Ishikawa (cell line): ENCODE measurements at regions not wholly inside any gene's neighbourhood (a gene's known extent, or its start where the extent isn't known, plus 50 kb on each side); places are given as distances from the start of the nearest gene placed in this dataset.

ENCODE experiments used
- CEBPB ChIP-seq: IDR thresholded peaks from 2 replicates; pipeline ENCODE4 v1.6.1; 2012
- CREB1 ChIP-seq: IDR thresholded peaks from 2 replicates; pipeline ENCODE4 v1.6.1; 2012; ENCODE audit warnings: low read depth
- EGR1 ChIP-seq: IDR thresholded peaks from 2 replicates; pipeline ENCODE4 v1.6.1; 2012
- EP300 ChIP-seq: IDR thresholded peaks from 2 replicates; pipeline ENCODE4 v1.6.1; 2012; ENCODE audit warnings: borderline replicate concordance
- FOXM1 ChIP-seq: IDR thresholded peaks from 2 replicates; pipeline ENCODE4 v1.6.1; 2012; ENCODE audit warnings: low read depth, borderline replicate concordance
- NFIC ChIP-seq: IDR thresholded peaks from 2 replicates; pipeline ENCODE4 v1.6.1; 2012
- RAD21 ChIP-seq: IDR thresholded peaks from 2 replicates; pipeline ENCODE4 v1.6.1; 2012; ENCODE audit warnings: low read depth
- TAF1 ChIP-seq: IDR thresholded peaks from 2 replicates; pipeline ENCODE4 v1.6.1; 2012; ENCODE audit warnings: low read depth, mild to moderate bottlenecking
- TCF12 ChIP-seq: IDR thresholded peaks from 2 replicates; pipeline ENCODE4 v1.6.1; 2012; ENCODE audit warnings: low read depth
- TEAD4 ChIP-seq: IDR thresholded peaks from 2 replicates; pipeline ENCODE4 v1.6.1; 2012
- YY1 ChIP-seq: IDR thresholded peaks from 2 replicates; pipeline ENCODE4 v1.6.1; 2012; ENCODE audit warnings: low read depth
- ZBTB7A ChIP-seq: IDR thresholded peaks from 2 replicates; pipeline ENCODE4 v1.6.1; 2012; ENCODE audit warnings: low read depth
- TF ChIP-seq, protein P1 (sequence below): IDR thresholded peaks from 2 replicates; pipeline ENCODE4 v1.6.1; 2012
- TF ChIP-seq, protein P2 (sequence below): IDR thresholded peaks from 2 replicates; pipeline ENCODE4 v1.6.1; 2012; ENCODE audit warnings: low read depth, mild to moderate bottlenecking
- TF ChIP-seq, protein P3 (sequence below): IDR thresholded peaks from 2 replicates; pipeline ENCODE4 v1.6.1; 2012

- TF ChIP-seq TEAD4 (no peak), EP300 (no peak), CEBPB (no peak), YY1 (no peak), FOXM1 (no peak)
These were observed 542.7 kb upstream of the ADAMTS9 start for GRCh38 chr3:65230261-65231139.

- no peak for TF ChIP-seq RAD21
- no peak for TF ChIP-seq NFIC
- TF ChIP-seq, protein P1, sequence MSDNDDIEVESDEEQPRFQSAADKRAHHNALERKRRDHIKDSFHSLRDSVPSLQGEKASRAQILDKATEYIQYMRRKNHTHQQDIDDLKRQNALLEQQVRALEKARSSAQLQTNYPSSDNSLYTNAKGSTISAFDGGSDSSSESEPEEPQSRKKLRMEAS, result no peak
- no peak for TF ChIP-seq CEBPB
- TF ChIP-seq ZBTB7A, result no peak
These were observed 538.5 kb upstream of the ADAMTS9 start for GRCh38 chr3:65226287-65226686.

GRCh38 chr3:65210026-65210814 is 522.4 kb upstream of the ADAMTS9 start:
- no peak for TF ChIP-seq CREB1
- TF ChIP-seq TAF1, result no peak

- TF ChIP-seq NFIC, result no peak
- no peak for TF ChIP-seq EGR1
- TF ChIP-seq TAF1, result no peak
- no peak for TF ChIP-seq YY1
- no peak for TF ChIP-seq TEAD4
- TF ChIP-seq TCF12, result no peak
- no peak for TF ChIP-seq CEBPB
- TF ChIP-seq RAD21, result no peak
- TF ChIP-seq, protein P1, result no peak
- TF ChIP-seq, protein P2, sequence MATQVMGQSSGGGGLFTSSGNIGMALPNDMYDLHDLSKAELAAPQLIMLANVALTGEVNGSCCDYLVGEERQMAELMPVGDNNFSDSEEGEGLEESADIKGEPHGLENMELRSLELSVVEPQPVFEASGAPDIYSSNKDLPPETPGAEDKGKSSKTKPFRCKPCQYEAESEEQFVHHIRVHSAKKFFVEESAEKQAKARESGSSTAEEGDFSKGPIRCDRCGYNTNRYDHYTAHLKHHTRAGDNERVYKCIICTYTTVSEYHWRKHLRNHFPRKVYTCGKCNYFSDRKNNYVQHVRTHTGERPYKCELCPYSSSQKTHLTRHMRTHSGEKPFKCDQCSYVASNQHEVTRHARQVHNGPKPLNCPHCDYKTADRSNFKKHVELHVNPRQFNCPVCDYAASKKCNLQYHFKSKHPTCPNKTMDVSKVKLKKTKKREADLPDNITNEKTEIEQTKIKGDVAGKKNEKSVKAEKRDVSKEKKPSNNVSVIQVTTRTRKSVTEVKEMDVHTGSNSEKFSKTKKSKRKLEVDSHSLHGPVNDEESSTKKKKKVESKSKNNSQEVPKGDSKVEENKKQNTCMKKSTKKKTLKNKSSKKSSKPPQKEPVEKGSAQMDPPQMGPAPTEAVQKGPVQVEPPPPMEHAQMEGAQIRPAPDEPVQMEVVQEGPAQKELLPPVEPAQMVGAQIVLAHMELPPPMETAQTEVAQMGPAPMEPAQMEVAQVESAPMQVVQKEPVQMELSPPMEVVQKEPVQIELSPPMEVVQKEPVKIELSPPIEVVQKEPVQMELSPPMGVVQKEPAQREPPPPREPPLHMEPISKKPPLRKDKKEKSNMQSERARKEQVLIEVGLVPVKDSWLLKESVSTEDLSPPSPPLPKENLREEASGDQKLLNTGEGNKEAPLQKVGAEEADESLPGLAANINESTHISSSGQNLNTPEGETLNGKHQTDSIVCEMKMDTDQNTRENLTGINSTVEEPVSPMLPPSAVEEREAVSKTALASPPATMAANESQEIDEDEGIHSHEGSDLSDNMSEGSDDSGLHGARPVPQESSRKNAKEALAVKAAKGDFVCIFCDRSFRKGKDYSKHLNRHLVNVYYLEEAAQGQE, result no peak
- TF ChIP-seq FOXM1, result no peak
- no peak for TF ChIP-seq ZBTB7A
- TF ChIP-seq CREB1, result no peak
These were observed 514.6 kb upstream of the ADAMTS9 start for GRCh38 chr3:65202395-65202794.

DNA sequence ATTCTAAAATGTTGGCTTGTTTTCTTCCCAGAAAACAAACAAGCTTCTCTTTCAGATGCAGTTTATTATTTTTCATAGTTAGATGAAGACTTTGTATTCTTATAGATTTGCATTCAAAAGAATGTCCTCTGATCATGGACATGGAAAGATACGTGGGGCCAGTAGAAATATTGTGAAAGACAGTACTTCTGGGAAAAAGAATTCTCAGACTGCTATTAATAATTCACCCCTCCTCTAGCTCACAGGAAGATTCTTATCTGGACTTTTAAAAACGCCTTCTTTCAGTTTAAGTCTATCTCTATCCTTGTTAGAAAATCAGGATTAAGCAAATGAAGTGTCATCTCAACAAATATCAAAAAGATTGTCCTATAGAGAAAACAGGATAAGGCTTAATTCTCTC is 514.1 kb upstream of the ADAMTS9 start:
- TF ChIP-seq TCF12 (no peak), CREB1 (no peak), EP300 (no peak), EGR1 (no peak), CEBPB (no peak), NFIC (no peak), ZBTB7A (no peak)
- TF ChIP-seq, protein P3, sequence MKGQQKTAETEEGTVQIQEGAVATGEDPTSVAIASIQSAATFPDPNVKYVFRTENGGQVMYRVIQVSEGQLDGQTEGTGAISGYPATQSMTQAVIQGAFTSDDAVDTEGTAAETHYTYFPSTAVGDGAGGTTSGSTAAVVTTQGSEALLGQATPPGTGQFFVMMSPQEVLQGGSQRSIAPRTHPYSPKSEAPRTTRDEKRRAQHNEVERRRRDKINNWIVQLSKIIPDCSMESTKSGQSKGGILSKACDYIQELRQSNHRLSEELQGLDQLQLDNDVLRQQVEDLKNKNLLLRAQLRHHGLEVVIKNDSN, result no peak

GRCh38 chr3:65200310-65200970 is 512.6 kb upstream of the ADAMTS9 start:
- TF ChIP-seq TCF12, result no peak
- TF ChIP-seq, protein P1, result no peak
- TF ChIP-seq, protein P3, result no peak
- TF ChIP-seq NFIC, result no peak
- no peak for TF ChIP-seq FOXM1
- no peak for TF ChIP-seq YY1
- TF ChIP-seq EGR1, result no peak
- no peak for TF ChIP-seq CEBPB
- no peak for TF ChIP-seq EP300
- no peak for TF ChIP-seq TAF1
- TF ChIP-seq ZBTB7A, result no peak
- no peak for TF ChIP-seq CREB1
- no peak for TF ChIP-seq TEAD4
- TF ChIP-seq, protein P2, result no peak
- TF ChIP-seq RAD21, result no peak
